ENCODE measurements at regions not wholly inside any gene's neighbourhood (a gene's known extent, or its start where the extent isn't known, plus 50 kb on each side); places are given as distances from the start of the nearest gene placed in this dataset.
"Not testable (repeated sequence)": the region's sequence is repeated elsewhere in the genome, so short reads cannot be mapped to it uniquely, and the experiment has no call there.

DNA sequence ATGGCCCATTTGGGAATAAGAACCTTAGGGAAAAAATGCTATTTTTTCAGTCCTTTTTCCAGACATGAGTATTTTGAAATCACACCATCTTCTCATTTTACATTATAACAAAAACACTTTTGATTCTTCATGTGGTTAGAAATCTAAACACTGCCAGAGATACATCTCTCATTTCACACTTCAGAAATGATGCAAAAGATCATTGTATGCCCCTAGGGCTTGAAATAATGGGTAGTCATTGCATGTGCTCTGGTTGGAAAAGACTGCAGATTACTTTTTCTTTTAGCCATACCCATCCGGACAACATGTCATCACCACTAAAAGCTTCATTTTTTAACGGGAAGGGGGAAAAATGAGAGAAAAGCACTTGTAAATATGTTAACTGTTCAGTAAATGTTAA, 1152.2 kb upstream of the ADGRL4 start:
- Histone ChIP-seq H3K4me1 (ENCODE audit: control insufficient read depth, insufficient read depth, low read length) (no peaks in the 10 kb centered on the region), H3K9ac (ENCODE audit: low read length) (no peak overlapping the region), H3K9me3 (ENCODE audit: control insufficient read depth, low read length) (no peaks in the 10 kb centered on the region), H3K4me3 (ENCODE audit: low read length) (no peak overlapping the region), H3K36me3 (ENCODE audit: control insufficient read depth, insufficient read depth, low read length, severe bottlenecking) (no peaks in the 10 kb centered on the region), H3K27me3 (replicated peaks; ENCODE audit: control insufficient read depth, insufficient read depth, low read length) (no peaks in the 10 kb centered on the region)
- peak; percentile 15 for DNase-seq (ENCODE audit: low read depth)

- H3K36me3 ChIP-seq (ENCODE audit: control insufficient read depth, insufficient read depth, low read length, severe bottlenecking) = no peaks in the 10 kb centered on the region
- H3K27me3 ChIP-seq (replicated peaks; ENCODE audit: control insufficient read depth, insufficient read depth, low read length) = no peaks in the 10 kb centered on the region
- no peaks in the 10 kb centered on the region for H3K4me1 ChIP-seq (ENCODE audit: control insufficient read depth, insufficient read depth, low read length)
- H3K9me3 ChIP-seq (ENCODE audit: control insufficient read depth, low read length) = no peaks in the 10 kb centered on the region
- DNase-seq (ENCODE audit: low read depth) = no peak
- no peak overlapping the region for H3K9ac ChIP-seq (ENCODE audit: low read length)
- no peak overlapping the region for H3K4me3 ChIP-seq (ENCODE audit: low read length)
These were observed 1151.7 kb upstream of the ADGRL4 start for GRCh38 chr1:80158266-80158665.

- H3K4me1 ChIP-seq (ENCODE audit: control insufficient read depth, insufficient read depth, low read length) = no peaks in the 10 kb centered on the region
- H3K9me3 ChIP-seq (ENCODE audit: control insufficient read depth, low read length) = peaks cover 3% of the 10 kb centered on the region
- H3K9ac ChIP-seq (ENCODE audit: low read length) = no peak overlapping the region
- H3K27me3 ChIP-seq (replicated peaks; ENCODE audit: control insufficient read depth, insufficient read depth, low read length) = no peaks in the 10 kb centered on the region
- DNase-seq (ENCODE audit: low read depth) = peak; percentile 25
- H3K36me3 ChIP-seq (ENCODE audit: control insufficient read depth, insufficient read depth, low read length, severe bottlenecking) = no peaks in the 10 kb centered on the region
- H3K4me3 ChIP-seq (ENCODE audit: low read length) = no peak overlapping the region
These were observed 1148.8 kb upstream of the ADGRL4 start for GRCh38 chr1:80155371-80155770.

DNA sequence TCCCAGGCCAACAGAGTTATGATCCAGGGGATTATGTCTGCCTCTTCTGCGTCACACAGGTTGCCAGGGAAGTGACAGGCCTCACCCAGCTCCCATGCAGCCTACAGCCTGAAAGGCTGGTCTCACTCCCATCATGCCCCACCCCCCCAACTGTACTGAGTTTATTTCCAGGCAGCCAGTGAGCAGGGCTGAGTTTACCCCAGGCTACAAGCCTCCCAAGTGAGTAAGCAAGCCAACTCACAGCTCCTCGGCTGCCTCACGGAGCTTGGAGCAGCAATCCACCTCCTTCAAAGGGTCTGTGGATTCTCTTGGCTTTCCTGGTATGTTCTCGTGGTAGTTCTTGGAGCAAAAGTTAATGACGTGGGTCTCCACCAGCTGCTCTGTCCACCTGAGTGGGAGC, 1147.6 kb upstream of the ADGRL4 start:
- no peaks in the 10 kb centered on the region for H3K27me3 ChIP-seq (replicated peaks; ENCODE audit: control insufficient read depth, insufficient read depth, low read length)
- no peaks in the 10 kb centered on the region for H3K4me1 ChIP-seq (ENCODE audit: control insufficient read depth, insufficient read depth, low read length)
- peak; percentile 11 for DNase-seq (ENCODE audit: low read depth)
- H3K36me3 ChIP-seq (ENCODE audit: control insufficient read depth, insufficient read depth, low read length, severe bottlenecking) = no peaks in the 10 kb centered on the region
- no peak overlapping the region for H3K9ac ChIP-seq (ENCODE audit: low read length)
- H3K4me3 ChIP-seq (ENCODE audit: low read length) = no peak overlapping the region
- H3K9me3 ChIP-seq (ENCODE audit: control insufficient read depth, low read length) = peaks cover 3% of the 10 kb centered on the region

DNA sequence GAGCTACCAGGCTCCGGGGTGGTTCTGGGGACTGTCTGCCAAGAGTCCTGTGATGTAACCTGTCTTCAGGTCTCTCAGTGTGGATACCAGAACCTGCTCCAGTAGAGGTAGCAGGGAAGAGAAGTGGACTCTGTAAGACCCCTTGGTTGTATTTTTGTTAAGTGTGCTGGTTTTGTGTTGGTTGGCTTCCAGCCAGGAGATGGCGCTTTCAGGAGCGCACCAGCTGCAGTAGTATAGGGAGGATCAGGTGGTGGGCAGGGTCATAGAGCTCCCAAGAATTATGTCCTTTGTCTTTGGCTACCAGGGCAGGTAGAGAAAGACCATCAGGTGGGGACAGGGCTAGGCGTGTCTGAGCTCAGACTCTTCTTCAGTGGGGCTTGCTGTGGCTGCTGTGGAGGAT, 1147.2 kb upstream of the ADGRL4 start:
- Histone ChIP-seq H3K9ac (ENCODE audit: low read length) (no peak overlapping the region), H3K9me3 (ENCODE audit: control insufficient read depth, low read length) (peaks cover 3% of the 10 kb centered on the region), H3K4me3 (ENCODE audit: low read length) (no peak overlapping the region), H3K36me3 (ENCODE audit: control insufficient read depth, insufficient read depth, low read length, severe bottlenecking) (no peaks in the 10 kb centered on the region), H3K4me1 (ENCODE audit: control insufficient read depth, insufficient read depth, low read length) (no peaks in the 10 kb centered on the region), H3K27me3 (replicated peaks; ENCODE audit: control insufficient read depth, insufficient read depth, low read length) (no peaks in the 10 kb centered on the region)
- no peak for DNase-seq (ENCODE audit: low read depth)

- DNase-seq (ENCODE audit: low read depth) = no peak
- Histone ChIP-seq H3K27me3 (replicated peaks; ENCODE audit: control insufficient read depth, insufficient read depth, low read length) (no peaks in the 10 kb centered on the region), H3K9me3 (ENCODE audit: control insufficient read depth, low read length) (peaks cover 19% of the 10 kb centered on the region), H3K9ac (ENCODE audit: low read length) (no peak overlapping the region), H3K4me1 (ENCODE audit: control insufficient read depth, insufficient read depth, low read length) (no peaks in the 10 kb centered on the region), H3K4me3 (ENCODE audit: low read length) (no peak overlapping the region), H3K36me3 (ENCODE audit: control insufficient read depth, insufficient read depth, low read length, severe bottlenecking) (no peaks in the 10 kb centered on the region)
These were observed 1136.8 kb upstream of the ADGRL4 start for GRCh38 chr1:80143361-80143760.

- not testable (repeated sequence) for H3K4me1 ChIP-seq (ENCODE audit: control insufficient read depth, insufficient read depth, low read length); H3K27me3 ChIP-seq (replicated peaks; ENCODE audit: control insufficient read depth, insufficient read depth, low read length); H3K4me3 ChIP-seq (ENCODE audit: low read length); H3K36me3 ChIP-seq (ENCODE audit: control insufficient read depth, insufficient read depth, low read length, severe bottlenecking); DNase-seq (ENCODE audit: low read depth); H3K9me3 ChIP-seq (ENCODE audit: control insufficient read depth, low read length); H3K9ac ChIP-seq (ENCODE audit: low read length)
These were observed 1131.5 kb upstream of the ADGRL4 start for GRCh38 chr1:80137946-80138602.

DNA sequence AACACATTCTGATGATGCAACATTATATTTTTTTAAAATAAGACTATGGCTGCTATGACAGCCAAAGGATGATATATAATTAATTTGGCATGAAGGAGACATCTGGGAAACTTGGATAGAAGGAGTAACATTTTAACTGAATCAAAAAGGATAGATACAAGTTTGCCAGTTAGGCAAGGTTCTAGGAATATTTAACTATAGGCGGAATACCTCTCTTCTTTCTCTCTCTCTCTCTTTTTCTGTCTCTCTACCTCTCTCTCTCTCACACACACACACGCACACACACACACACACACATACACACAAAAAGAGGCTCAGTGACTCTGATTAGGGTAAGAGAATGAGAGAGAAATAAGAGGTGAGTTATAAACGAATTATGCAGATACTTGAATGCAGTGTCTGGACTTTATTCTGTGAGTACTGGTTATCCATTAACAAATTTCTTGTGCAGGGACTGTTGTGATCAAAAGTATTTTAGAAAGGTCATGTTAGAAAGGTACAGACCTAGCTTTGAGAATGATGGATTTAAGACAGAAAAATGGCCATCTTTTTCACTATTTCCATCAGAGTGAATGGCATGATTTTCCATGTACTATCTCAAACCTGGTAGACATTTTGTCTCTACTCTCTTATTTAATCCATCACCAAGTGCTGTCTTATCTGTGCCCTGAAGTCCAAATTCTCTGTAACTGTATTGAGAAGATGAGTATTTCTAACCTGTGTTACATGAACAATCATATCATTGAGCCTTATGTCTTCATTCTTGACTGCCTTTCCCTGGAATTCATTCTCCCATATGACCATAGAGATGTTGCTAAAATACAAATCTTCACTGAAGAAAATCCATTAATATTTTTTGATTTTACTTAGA, 1106.9 kb upstream of the ADGRL4 start:
- peaks cover 13% of the 10 kb centered on the region for H3K9me3 ChIP-seq (ENCODE audit: control insufficient read depth, low read length)
- no peak overlapping the region for H3K4me3 ChIP-seq (ENCODE audit: low read length)
- no peaks in the 10 kb centered on the region for H3K36me3 ChIP-seq (ENCODE audit: control insufficient read depth, insufficient read depth, low read length, severe bottlenecking)
- DNase-seq (ENCODE audit: low read depth) = no peak
- no peaks in the 10 kb centered on the region for H3K4me1 ChIP-seq (ENCODE audit: control insufficient read depth, insufficient read depth, low read length)
- no peaks in the 10 kb centered on the region for H3K27me3 ChIP-seq (replicated peaks; ENCODE audit: control insufficient read depth, insufficient read depth, low read length)
- H3K9ac ChIP-seq (ENCODE audit: low read length) = no peak overlapping the region

- H3K9ac ChIP-seq (ENCODE audit: low read length) = no peak overlapping the region
- no peak overlapping the region for H3K4me3 ChIP-seq (ENCODE audit: low read length)
- no peak for DNase-seq (ENCODE audit: low read depth)
- no peaks in the 10 kb centered on the region for H3K36me3 ChIP-seq (ENCODE audit: control insufficient read depth, insufficient read depth, low read length, severe bottlenecking)
- H3K4me1 ChIP-seq (ENCODE audit: control insufficient read depth, insufficient read depth, low read length) = no peaks in the 10 kb centered on the region
- H3K27me3 ChIP-seq (replicated peaks; ENCODE audit: control insufficient read depth, insufficient read depth, low read length) = no peaks in the 10 kb centered on the region
- H3K9me3 ChIP-seq (ENCODE audit: control insufficient read depth, low read length) = peaks cover 25% of the 10 kb centered on the region
These were observed 1094.6 kb upstream of the ADGRL4 start for GRCh38 chr1:80101159-80101558.

- no peak for DNase-seq (ENCODE audit: low read depth)
- no peak overlapping the region for H3K4me3 ChIP-seq (ENCODE audit: low read length)
- no peaks in the 10 kb centered on the region for H3K36me3 ChIP-seq (ENCODE audit: control insufficient read depth, insufficient read depth, low read length, severe bottlenecking)
- H3K9ac ChIP-seq (ENCODE audit: low read length) = no peak overlapping the region
- peaks cover 24% of the 10 kb centered on the region for H3K9me3 ChIP-seq (ENCODE audit: control insufficient read depth, low read length)
- no peaks in the 10 kb centered on the region for H3K27me3 ChIP-seq (replicated peaks; ENCODE audit: control insufficient read depth, insufficient read depth, low read length)
- H3K4me1 ChIP-seq (ENCODE audit: control insufficient read depth, insufficient read depth, low read length) = no peaks in the 10 kb centered on the region
These were observed 1093.2 kb upstream of the ADGRL4 start for GRCh38 chr1:80099713-80100112.

DNA sequence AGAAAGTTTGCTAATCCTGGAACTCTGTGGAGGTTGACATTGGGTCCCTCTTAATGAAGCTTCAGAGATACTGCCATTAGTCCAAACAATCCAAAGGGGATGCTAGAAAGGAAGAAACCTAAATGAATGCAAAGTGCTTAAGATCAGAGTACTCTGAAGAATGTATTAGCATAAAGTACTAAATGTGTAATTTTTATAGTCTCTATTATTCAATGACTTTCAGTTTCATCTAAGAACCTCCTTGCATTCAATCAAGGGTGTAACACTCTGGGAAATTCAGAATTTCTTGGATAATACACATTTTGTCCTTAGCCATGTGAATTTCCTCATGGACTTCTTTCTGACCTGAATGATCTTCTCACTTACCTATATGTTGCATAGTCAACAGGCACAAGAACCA, 1078.5 kb upstream of the ADGRL4 start:
- Histone ChIP-seq H3K9ac (ENCODE audit: low read length) (no peak overlapping the region), H3K4me3 (ENCODE audit: low read length) (no peak overlapping the region), H3K36me3 (ENCODE audit: control insufficient read depth, insufficient read depth, low read length, severe bottlenecking) (no peaks in the 10 kb centered on the region), H3K27me3 (replicated peaks; ENCODE audit: control insufficient read depth, insufficient read depth, low read length) (no peaks in the 10 kb centered on the region), H3K9me3 (ENCODE audit: control insufficient read depth, low read length) (no peaks in the 10 kb centered on the region), H3K4me1 (ENCODE audit: control insufficient read depth, insufficient read depth, low read length) (no peaks in the 10 kb centered on the region)
- DNase-seq (ENCODE audit: low read depth) = no peak

Measured in adipocyte (in vitro differentiated cells).